Liver (tissue), 8 donors: ENCODE measurements at regions not wholly inside any gene's neighbourhood (a gene's known extent, or its start where the extent isn't known, plus 50 kb on each side); places are given as distances from the start of the nearest gene placed in this dataset.

Experiments used
- DNase-seq: peaks from one replicate; pipeline ENCODE4 v3.0.0-alpha.2; 2017; ENCODE audit warnings: low spot score
- H3K27ac ChIP-seq, 2 donors: one replicate each; pipeline ENCODE4 v1.7.0; 2013; ENCODE audit warnings: inconsistent platforms in 2 of 2, low read length in 2 of 2, control low read depth in 1 of 2, low read depth in 1 of 2, mild to moderate bottlenecking in 1 of 2
- H3K27me3 ChIP-seq, 4 donors: one replicate each; pipeline versions ENCODE4 v1.6.1 to v1.7.0; 2013; ENCODE audit warnings: low read length in 3 of 4, inconsistent platforms in 1 of 4, mild to moderate bottlenecking in 1 of 4, moderate library complexity in 1 of 4; ENCODE audit not compliant: control insufficient read depth in 4 of 4, insufficient read depth in 4 of 4
- H3K36me3 ChIP-seq, 4 donors: one replicate each; pipeline versions ENCODE4 v1.6.1 to v1.7.0; 2013; ENCODE audit warnings: low read length in 3 of 4, mild to moderate bottlenecking in 3 of 4, low read depth in 1 of 4, moderate library complexity in 1 of 4; ENCODE audit not compliant: control insufficient read depth in 4 of 4, insufficient read depth in 3 of 4
- H3K4me1 ChIP-seq, 4 donors: one replicate each; pipeline versions ENCODE4 v1.6.1 to v1.7.0; 2013; ENCODE audit warnings: low read length in 3 of 4, mild to moderate bottlenecking in 3 of 4, moderate library complexity in 1 of 4; ENCODE audit not compliant: control insufficient read depth in 4 of 4, insufficient read depth in 4 of 4
- H3K4me3 ChIP-seq, 3 donors: one replicate each; pipeline versions ENCODE4 v1.6.1 to v1.7.0; 2013; ENCODE audit warnings: low read length in 3 of 3, control low read depth in 1 of 3, low read depth in 1 of 3, mild to moderate bottlenecking in 1 of 3
- H3K9ac ChIP-seq, 2 donors: one replicate each; pipeline ENCODE4 v1.7.0; 2013; ENCODE audit warnings: low read length in 2 of 2, mild to moderate bottlenecking in 2 of 2, moderate library complexity in 2 of 2, control low read depth in 1 of 2, low read depth in 1 of 2
- H3K9me3 ChIP-seq, 4 donors: one replicate each; pipeline versions ENCODE4 v1.6.1 to v1.7.0; 2013; ENCODE audit warnings: low read length in 3 of 4; ENCODE audit not compliant: control insufficient read depth in 4 of 4
- ATF3 ChIP-seq: IDR thresholded peaks from 2 replicates; pipeline ENCODE4 v1.6.1; 2016; ENCODE audit warnings: antibody characterized with exemption
- EGR1 ChIP-seq, 2 donors: IDR thresholded peaks; 2 replicates each; pipeline ENCODE4 v1.6.1; 2016 to 2018; ENCODE audit warnings: antibody characterized with exemption in 2 of 2, low read depth in 2 of 2
- FOXA1 ChIP-seq: IDR thresholded peaks from 2 replicates; pipeline ENCODE4 v1.6.1; 2016; ENCODE audit warnings: antibody characterized with exemption
- HNF4A ChIP-seq, 2 donors: conservative IDR thresholded peaks; 2 replicates each; pipeline ENCODE4 v1.6.1; 2016; ENCODE audit warnings: antibody characterized with exemption in 2 of 2, mild to moderate bottlenecking in 2 of 2
- HNF4G ChIP-seq: IDR thresholded peaks from 2 replicates; pipeline ENCODE4 v1.6.1; 2016; ENCODE audit warnings: antibody characterized with exemption
- JUND ChIP-seq, 2 donors: IDR thresholded peaks; 2 replicates each; pipeline ENCODE4 v1.6.1; 2016; ENCODE audit warnings: antibody characterized with exemption in 2 of 2
- NR2F2 ChIP-seq: IDR thresholded peaks from 2 replicates; pipeline ENCODE4 v1.6.1; 2016; ENCODE audit warnings: antibody characterized with exemption
- RAD21 ChIP-seq, 2 donors: IDR thresholded peaks; 2 replicates each; pipeline ENCODE4 v1.6.1; 2016; ENCODE audit warnings: antibody characterized with exemption in 2 of 2, mild to moderate bottlenecking in 2 of 2
- RXRA ChIP-seq, 2 donors: IDR thresholded peaks; 2 replicates each; pipeline ENCODE4 v1.6.1; 2017 to 2018; ENCODE audit warnings: antibody characterized with exemption in 2 of 2, mild to moderate bottlenecking in 1 of 2
- SP1 ChIP-seq: IDR thresholded peaks from 2 replicates; pipeline ENCODE4 v1.6.1; 2018; ENCODE audit warnings: antibody characterized with exemption, mild to moderate bottlenecking
- TAF1 ChIP-seq: conservative IDR thresholded peaks from 2 replicates; pipeline ENCODE4 v1.6.1; 2016; ENCODE audit warnings: antibody characterized with exemption, mild to moderate bottlenecking
- YY1 ChIP-seq: IDR thresholded peaks from 2 replicates; pipeline ENCODE4 v1.6.1; 2016; ENCODE audit warnings: antibody characterized with exemption, mild to moderate bottlenecking
- WGBS: extraction: QIAGEN DNeasy Blood & Tissue Kit; methylation state at CpG from one replicate; pipeline ENCODE4 v1.1.7; 2013; 5-methylcytosine and 5-hydroxymethylcytosine counted together
- TF ChIP-seq, protein P1 (sequence below): fragments of 150-350 bp; IDR thresholded peaks from 2 replicates; pipeline ENCODE4 v1.5.1; 2017; ENCODE audit warnings: improper control_type of control experiment, low read depth, low read length; ENCODE audit not compliant: missing input control
- TF ChIP-seq, protein P2 (sequence below): IDR thresholded peaks from 2 replicates; pipeline ENCODE4 v1.6.1; 2016; ENCODE audit warnings: antibody characterized with exemption
- donor health status: healthy.
- donor health status: healthy.
- donor health status: healthy.
- donor health status: healthy.
- donor health status: healthy.

DNA sequence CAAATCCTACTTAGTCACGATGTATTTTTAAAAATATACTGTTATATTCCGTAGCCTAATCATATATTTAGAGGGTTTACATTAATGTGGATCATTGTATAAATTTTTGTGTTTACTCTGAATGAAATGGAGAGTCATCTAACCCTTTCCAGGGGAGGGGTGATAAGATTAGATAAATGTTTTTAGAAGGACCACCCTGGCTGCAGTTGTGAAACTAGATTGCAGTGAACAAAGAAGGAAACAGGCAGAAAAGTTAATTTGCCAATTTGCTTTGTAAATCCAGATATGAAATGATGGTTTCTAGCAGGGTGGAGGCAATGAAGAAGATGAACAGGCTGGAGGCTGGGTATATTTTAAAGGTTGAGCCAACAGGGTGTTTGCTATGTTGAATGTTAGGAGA is 477.7 kb upstream of the ZMIZ1 start:
- no peaks in the 10 kb centered on the region for H3K36me3 ChIP-seq
- TF ChIP-seq ATF3, result no peak
- no peak for TF ChIP-seq HNF4G
- TF ChIP-seq, protein P1, sequence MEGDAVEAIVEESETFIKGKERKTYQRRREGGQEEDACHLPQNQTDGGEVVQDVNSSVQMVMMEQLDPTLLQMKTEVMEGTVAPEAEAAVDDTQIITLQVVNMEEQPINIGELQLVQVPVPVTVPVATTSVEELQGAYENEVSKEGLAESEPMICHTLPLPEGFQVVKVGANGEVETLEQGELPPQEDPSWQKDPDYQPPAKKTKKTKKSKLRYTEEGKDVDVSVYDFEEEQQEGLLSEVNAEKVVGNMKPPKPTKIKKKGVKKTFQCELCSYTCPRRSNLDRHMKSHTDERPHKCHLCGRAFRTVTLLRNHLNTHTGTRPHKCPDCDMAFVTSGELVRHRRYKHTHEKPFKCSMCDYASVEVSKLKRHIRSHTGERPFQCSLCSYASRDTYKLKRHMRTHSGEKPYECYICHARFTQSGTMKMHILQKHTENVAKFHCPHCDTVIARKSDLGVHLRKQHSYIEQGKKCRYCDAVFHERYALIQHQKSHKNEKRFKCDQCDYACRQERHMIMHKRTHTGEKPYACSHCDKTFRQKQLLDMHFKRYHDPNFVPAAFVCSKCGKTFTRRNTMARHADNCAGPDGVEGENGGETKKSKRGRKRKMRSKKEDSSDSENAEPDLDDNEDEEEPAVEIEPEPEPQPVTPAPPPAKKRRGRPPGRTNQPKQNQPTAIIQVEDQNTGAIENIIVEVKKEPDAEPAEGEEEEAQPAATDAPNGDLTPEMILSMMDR, result no peak
- no peak for TF ChIP-seq HNF4A (conservative IDR thresholded peaks at IDR 0.05)
- no peak for TF ChIP-seq TAF1
- no peak for TF ChIP-seq JUND (IDR thresholded peaks at IDR 0.05)
- no peak for TF ChIP-seq NR2F2
- TF ChIP-seq SP1, result no peak
- TF ChIP-seq FOXA1, result no peak
- H3K9ac ChIP-seq, result no peak overlapping the region
- no peak overlapping the region for H3K4me3 ChIP-seq
- 89% methylated on average over 2 of the region's 2 CpGs for WGBS
- H3K27me3 ChIP-seq, result no peaks in the 10 kb centered on the region
- H3K27ac ChIP-seq, result no peak overlapping the region
- no peaks in the 10 kb centered on the region for H3K9me3 ChIP-seq
- no peak for DNase-seq
- H3K4me1 ChIP-seq, result no peaks in the 10 kb centered on the region

- no peak for DNase-seq
- no peak overlapping the region for H3K4me3 ChIP-seq
- 73% methylated on average over 7 of the region's 7 CpGs for WGBS
- no peaks in the 10 kb centered on the region for H3K4me1 ChIP-seq
- no peaks in the 10 kb centered on the region for H3K36me3 ChIP-seq
- no peaks in the 10 kb centered on the region for H3K27me3 ChIP-seq
- H3K9ac ChIP-seq, result no peak overlapping the region
- no peaks in the 10 kb centered on the region for H3K9me3 ChIP-seq
- TF ChIP-seq JUND (IDR thresholded peaks at IDR 0.05), result no peak
- TF ChIP-seq SP1, result no peak
- no peak for TF ChIP-seq YY1
- TF ChIP-seq HNF4G, result no peak
- no peak for TF ChIP-seq ATF3
- TF ChIP-seq HNF4A (conservative IDR thresholded peaks at IDR 0.05), result no peak
- TF ChIP-seq, protein P1, result no peak
- TF ChIP-seq, protein P2, sequence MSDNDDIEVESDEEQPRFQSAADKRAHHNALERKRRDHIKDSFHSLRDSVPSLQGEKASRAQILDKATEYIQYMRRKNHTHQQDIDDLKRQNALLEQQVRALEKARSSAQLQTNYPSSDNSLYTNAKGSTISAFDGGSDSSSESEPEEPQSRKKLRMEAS, result no peak
- TF ChIP-seq EGR1 (IDR thresholded peaks at IDR 0.05; ENCODE audit: low read depth in 2 of 2), result no peak
- TF ChIP-seq RXRA (IDR thresholded peaks at IDR 0.05), result no peak
- no peak for TF ChIP-seq RAD21 (IDR thresholded peaks at IDR 0.05)
- H3K27ac ChIP-seq, result no peak overlapping the region
These were observed 474.1 kb upstream of the ZMIZ1 start for GRCh38 chr10:78594559-78595268.
